ENCODE measurements at regions not wholly inside any gene's neighbourhood (a gene's known extent, or its start where the extent isn't known, plus 50 kb on each side); places are given as distances from the start of the nearest gene placed in this dataset.

DNA sequence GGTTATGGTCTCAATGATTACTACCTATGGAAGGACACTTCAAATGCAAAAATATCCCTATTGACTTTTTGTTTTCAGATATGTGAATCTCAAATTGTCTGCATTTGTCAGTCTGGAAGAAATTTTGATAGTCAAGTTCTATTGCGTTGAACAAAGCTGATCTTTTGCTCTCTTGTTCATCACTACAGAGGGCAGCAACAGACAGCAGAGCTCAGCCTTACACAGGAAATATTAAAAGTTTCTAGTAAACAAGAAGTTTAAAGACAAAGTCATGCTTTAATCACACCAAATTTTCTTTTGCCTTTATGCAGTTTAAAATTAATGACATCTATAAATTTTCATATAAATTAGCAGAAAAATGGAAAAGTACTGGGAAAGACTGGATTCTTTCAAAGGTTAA lies 617.5 kb downstream of the NR4A2 start:
- H3K4me1 ChIP-seq (ENCODE audit: control insufficient read depth, insufficient read depth, low read length): no peaks in the 10 kb centered on the region
- no peak overlapping the region for H3K27ac ChIP-seq (ENCODE audit: low read length)
- H3K27me3 ChIP-seq (ENCODE audit: control insufficient read depth, insufficient read depth, low read length): no peaks in the 10 kb centered on the region
- H3K9me3 ChIP-seq (replicated peaks; ENCODE audit: control insufficient read depth, low read depth, low read length): no peaks in the 10 kb centered on the region
- no peaks in the 10 kb centered on the region for H3K36me3 ChIP-seq (ENCODE audit: control insufficient read depth, insufficient read depth, low read length)
- no peak for DNase-seq
- WGBS (ENCODE audit: insufficient coverage): no CpG with 5 or more reads among the region's 1 CpG
- no peak overlapping the region for H3K4me3 ChIP-seq (ENCODE audit: low read length)

DNA sequence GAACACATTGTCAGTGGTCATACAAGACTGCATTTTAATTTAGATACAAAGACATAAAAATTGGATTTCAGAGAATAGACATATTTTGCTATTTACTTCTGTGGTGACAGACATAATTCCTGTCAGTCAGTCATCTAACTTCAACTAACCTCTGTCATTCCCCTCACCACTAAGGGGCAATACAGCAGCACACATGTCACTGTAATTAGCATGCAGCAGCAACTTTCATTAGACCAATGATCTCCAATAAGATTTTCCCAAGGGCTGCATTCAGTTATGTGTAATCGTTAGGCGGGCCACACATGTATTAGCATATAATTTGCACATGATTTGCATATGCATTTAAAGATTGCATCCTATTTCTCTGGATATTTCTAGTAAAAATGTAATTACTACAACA lies 624.5 kb downstream of the NR4A2 start:
- Histone ChIP-seq H3K27me3 (ENCODE audit: control insufficient read depth, insufficient read depth, low read length) (no peaks in the 10 kb centered on the region), H3K27ac (ENCODE audit: low read length) (no peak overlapping the region), H3K4me3 (ENCODE audit: low read length) (no peak overlapping the region), H3K4me1 (ENCODE audit: control insufficient read depth, insufficient read depth, low read length) (no peaks in the 10 kb centered on the region), H3K36me3 (ENCODE audit: control insufficient read depth, insufficient read depth, low read length) (no peaks in the 10 kb centered on the region), H3K9me3 (replicated peaks; ENCODE audit: control insufficient read depth, low read depth, low read length) (no peaks in the 10 kb centered on the region)
- no CpG with 5 or more reads among the region's 2 CpGs for whole genome bisulfite sequencing (ENCODE audit: insufficient coverage)
- no peak for DNase-seq

DNA sequence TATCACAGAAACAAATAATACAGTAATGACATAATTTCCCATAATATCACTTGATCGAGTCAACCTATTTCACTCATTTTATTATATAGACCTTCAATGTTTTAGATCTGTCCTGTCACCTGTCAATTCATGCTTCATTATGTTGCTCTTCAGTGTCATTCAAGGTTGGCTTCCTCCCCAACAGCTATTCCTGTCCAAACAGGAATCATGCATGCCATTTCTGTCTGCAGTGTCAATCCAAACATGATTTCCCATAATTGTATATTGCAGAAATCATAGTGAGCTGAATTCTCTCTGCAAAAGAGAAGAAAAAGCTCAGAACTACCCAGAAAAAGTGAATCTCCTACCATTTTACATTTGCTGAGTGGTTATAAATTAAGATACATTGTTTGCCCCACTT lies 628.6 kb downstream of the NR4A2 start:
- Histone ChIP-seq H3K36me3 (ENCODE audit: control insufficient read depth, insufficient read depth, low read length) (no peaks in the 10 kb centered on the region), H3K27me3 (ENCODE audit: control insufficient read depth, insufficient read depth, low read length) (no peaks in the 10 kb centered on the region), H3K4me1 (ENCODE audit: control insufficient read depth, insufficient read depth, low read length) (no peaks in the 10 kb centered on the region), H3K9me3 (replicated peaks; ENCODE audit: control insufficient read depth, low read depth, low read length) (no peaks in the 10 kb centered on the region), H3K27ac (ENCODE audit: low read length) (no peak overlapping the region), H3K4me3 (ENCODE audit: low read length) (no peak overlapping the region)
- DNase-seq: no peak
- WGBS (ENCODE audit: insufficient coverage): 88% methylated on average over 1 of the region's 1 CpG

DNA sequence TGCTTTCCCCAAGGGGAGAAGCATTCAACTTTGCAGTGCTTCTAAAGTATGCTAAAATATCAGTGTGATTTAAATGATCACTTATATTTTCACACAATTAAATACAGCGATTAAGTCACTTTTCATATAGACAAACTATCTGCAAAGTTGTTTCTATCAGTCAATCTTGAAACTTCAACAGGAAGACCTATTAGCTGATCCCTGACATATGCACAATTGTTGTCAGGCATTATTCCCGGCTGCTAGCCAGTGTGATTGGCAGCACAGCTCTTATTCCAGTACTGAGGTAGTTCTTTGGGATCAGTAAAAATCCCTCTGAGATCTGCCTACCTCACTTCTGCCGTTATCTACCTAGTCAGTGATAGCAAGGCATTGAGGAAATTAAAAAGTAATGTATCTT lies 629.5 kb downstream of the NR4A2 start:
- H3K36me3 ChIP-seq (ENCODE audit: control insufficient read depth, insufficient read depth, low read length): no peaks in the 10 kb centered on the region
- DNase-seq: no peak
- no CpG with 5 or more reads among the region's 3 CpGs for WGBS (ENCODE audit: insufficient coverage)

DNA sequence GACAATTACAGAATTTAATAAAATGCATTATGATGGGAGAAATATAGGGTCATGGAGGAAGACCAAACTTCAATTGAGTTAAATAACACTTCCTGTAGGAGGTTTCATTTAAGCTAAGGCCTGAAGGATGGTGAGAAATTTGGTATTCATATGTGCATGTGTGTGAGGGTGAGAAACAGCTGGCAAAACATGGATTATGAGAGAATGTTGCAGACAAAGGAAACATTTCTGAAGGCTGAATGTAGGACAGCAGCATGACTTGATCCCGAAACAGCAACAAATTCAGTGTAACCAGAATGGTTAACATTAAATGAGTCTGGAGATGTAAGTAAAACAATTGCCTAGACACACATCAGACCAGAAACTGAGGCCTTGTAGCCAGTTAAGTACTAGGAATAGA lies 630.8 kb downstream of the NR4A2 start:
- no peaks in the 10 kb centered on the region for H3K4me1 ChIP-seq (ENCODE audit: control insufficient read depth, insufficient read depth, low read length)
- no CpG with 5 or more reads among the region's 1 CpG for WGBS (ENCODE audit: insufficient coverage)
- no peak overlapping the region for H3K27ac ChIP-seq (ENCODE audit: low read length)
- no peak overlapping the region for H3K4me3 ChIP-seq (ENCODE audit: low read length)
- no peaks in the 10 kb centered on the region for H3K36me3 ChIP-seq (ENCODE audit: control insufficient read depth, insufficient read depth, low read length)
- DNase-seq: no peak
- no peaks in the 10 kb centered on the region for H3K27me3 ChIP-seq (ENCODE audit: control insufficient read depth, insufficient read depth, low read length)
- no peaks in the 10 kb centered on the region for H3K9me3 ChIP-seq (replicated peaks; ENCODE audit: control insufficient read depth, low read depth, low read length)

More for the DNA sequence above, 629.5 kb downstream of the NR4A2 start:
- Histone ChIP-seq H3K27me3 (ENCODE audit: control insufficient read depth, insufficient read depth, low read length) (no peaks in the 10 kb centered on the region), H3K4me1 (ENCODE audit: control insufficient read depth, insufficient read depth, low read length) (no peaks in the 10 kb centered on the region), H3K9me3 (replicated peaks; ENCODE audit: control insufficient read depth, low read depth, low read length) (no peaks in the 10 kb centered on the region), H3K4me3 (ENCODE audit: low read length) (no peak overlapping the region), H3K27ac (ENCODE audit: low read length) (no peak overlapping the region)

DNA sequence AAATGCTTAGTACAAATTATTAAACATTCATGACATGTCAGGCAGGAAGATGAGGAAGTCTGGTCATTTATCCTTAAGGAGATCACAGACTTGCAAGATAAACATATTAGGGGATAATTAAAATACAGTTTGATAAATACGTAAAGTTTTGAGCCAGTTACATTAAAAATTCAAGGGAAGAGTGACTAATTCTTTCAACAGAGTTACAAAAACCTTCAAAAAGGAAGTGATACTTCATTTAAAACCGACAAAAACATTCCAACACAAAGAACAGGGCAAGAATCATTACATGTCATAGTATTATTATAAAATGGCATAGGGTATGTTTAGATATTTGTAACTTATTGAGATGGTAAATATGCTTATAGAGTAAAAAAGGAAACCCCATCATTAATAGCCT lies 636.0 kb downstream of the NR4A2 start:
- H3K27ac ChIP-seq (ENCODE audit: low read length): no peak overlapping the region
- H3K36me3 ChIP-seq (ENCODE audit: control insufficient read depth, insufficient read depth, low read length): no peaks in the 10 kb centered on the region
- H3K4me1 ChIP-seq (ENCODE audit: control insufficient read depth, insufficient read depth, low read length): no peaks in the 10 kb centered on the region
- H3K27me3 ChIP-seq (ENCODE audit: control insufficient read depth, insufficient read depth, low read length): no peaks in the 10 kb centered on the region
- no CpG with 5 or more reads among the region's 2 CpGs for WGBS (ENCODE audit: insufficient coverage)
- DNase-seq: no peak
- H3K9me3 ChIP-seq (replicated peaks; ENCODE audit: control insufficient read depth, low read depth, low read length): no peaks in the 10 kb centered on the region
- H3K4me3 ChIP-seq (ENCODE audit: low read length): no peak overlapping the region

DNA sequence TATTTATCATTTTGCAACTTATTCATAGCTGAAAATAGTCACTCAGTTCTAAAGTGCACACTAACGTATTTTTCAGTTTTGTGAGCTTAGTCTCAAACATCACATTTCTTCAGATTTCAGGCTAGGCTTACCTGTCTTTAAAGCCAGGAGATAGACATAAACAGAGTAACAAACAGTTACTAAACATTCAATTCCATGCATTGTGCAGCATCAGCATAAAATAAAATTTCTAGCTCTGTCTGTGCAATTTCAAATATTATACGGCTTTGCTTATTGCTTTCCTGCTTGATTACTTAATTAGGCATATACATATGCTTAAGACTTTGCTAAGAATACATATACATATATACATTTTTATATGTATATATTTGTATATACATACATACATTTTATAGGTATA lies 637.0 kb downstream of the NR4A2 start:
- no peaks in the 10 kb centered on the region for H3K4me1 ChIP-seq (ENCODE audit: control insufficient read depth, insufficient read depth, low read length)
- WGBS (ENCODE audit: insufficient coverage): 100% methylated on average over 1 of the region's 2 CpGs
- H3K36me3 ChIP-seq (ENCODE audit: control insufficient read depth, insufficient read depth, low read length): no peaks in the 10 kb centered on the region
- no peak overlapping the region for H3K4me3 ChIP-seq (ENCODE audit: low read length)
- H3K27me3 ChIP-seq (ENCODE audit: control insufficient read depth, insufficient read depth, low read length): no peaks in the 10 kb centered on the region
- H3K27ac ChIP-seq (ENCODE audit: low read length): no peak overlapping the region
- no peaks in the 10 kb centered on the region for H3K9me3 ChIP-seq (replicated peaks; ENCODE audit: control insufficient read depth, low read depth, low read length)
- no peak for DNase-seq

DNA sequence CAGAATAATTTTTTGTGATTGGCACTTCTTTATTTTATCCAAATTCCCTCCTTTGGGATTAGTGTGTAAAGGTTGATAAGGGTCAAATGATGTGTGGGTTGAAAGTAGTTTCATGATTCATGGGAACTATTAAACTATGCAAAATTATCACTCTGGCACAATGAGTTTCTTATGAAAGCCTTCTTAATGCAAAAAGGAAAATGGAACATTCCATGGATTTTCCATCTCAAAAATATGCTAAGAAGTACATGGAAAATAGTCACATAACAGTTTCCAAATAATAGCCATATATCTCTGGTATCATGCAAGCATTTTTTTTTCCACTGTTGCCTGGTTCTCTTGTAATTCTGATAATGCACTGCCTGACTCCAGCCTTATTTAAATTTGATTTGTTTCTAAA lies 639.7 kb downstream of the NR4A2 start:
- Histone ChIP-seq H3K9me3 (replicated peaks; ENCODE audit: control insufficient read depth, low read depth, low read length) (no peaks in the 10 kb centered on the region), H3K4me3 (ENCODE audit: low read length) (no peak overlapping the region), H3K36me3 (ENCODE audit: control insufficient read depth, insufficient read depth, low read length) (no peaks in the 10 kb centered on the region), H3K27ac (ENCODE audit: low read length) (no peak overlapping the region), H3K4me1 (ENCODE audit: control insufficient read depth, insufficient read depth, low read length) (no peaks in the 10 kb centered on the region), H3K27me3 (ENCODE audit: control insufficient read depth, insufficient read depth, low read length) (no peaks in the 10 kb centered on the region)
- DNase-seq: peak; percentile 8

DNA sequence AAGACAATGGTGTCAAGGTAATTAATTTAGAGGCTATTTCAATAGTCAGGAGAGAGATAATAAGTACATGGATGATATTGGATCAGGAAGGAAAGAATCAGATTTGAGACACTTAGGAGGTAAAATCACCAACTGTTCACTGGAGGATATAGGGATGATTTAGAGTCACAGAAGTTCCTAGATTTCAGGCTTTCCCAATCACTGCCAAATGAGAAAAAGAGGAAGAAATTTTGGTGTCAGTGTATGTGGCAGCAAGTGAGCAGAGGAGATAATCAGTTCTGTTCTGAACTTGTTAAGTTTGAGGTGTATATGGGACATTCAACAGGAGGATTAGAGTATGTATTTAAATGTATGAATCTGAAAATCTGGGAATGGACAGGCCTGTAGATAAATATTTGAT lies 640.4 kb downstream of the NR4A2 start:
- no peak overlapping the region for H3K27ac ChIP-seq (ENCODE audit: low read length)
- no peaks in the 10 kb centered on the region for H3K4me1 ChIP-seq (ENCODE audit: control insufficient read depth, insufficient read depth, low read length)
- no peaks in the 10 kb centered on the region for H3K27me3 ChIP-seq (ENCODE audit: control insufficient read depth, insufficient read depth, low read length)
- DNase-seq: no peak
- H3K4me3 ChIP-seq (ENCODE audit: low read length): no peak overlapping the region
- no peaks in the 10 kb centered on the region for H3K36me3 ChIP-seq (ENCODE audit: control insufficient read depth, insufficient read depth, low read length)
- H3K9me3 ChIP-seq (replicated peaks; ENCODE audit: control insufficient read depth, low read depth, low read length): no peaks in the 10 kb centered on the region

DNA sequence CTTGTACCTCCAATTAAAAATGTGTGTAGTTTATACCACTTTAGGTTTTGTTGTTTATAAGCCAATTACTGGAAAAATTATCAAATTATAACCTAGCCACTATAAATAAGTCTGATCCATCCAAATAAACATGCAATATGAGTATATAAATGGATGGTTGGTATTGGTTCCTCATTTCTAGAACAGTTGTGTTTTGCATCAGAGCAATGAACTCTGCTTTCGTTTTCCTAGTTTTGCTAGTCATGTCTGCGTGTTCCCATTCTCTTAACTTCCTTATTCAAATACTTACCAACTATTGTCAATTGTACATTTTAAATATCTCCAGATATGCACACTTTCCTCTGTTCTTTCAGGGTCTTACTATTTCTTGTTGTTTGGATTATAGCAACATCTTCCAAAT lies 641.7 kb downstream of the NR4A2 start:
- no peaks in the 10 kb centered on the region for H3K9me3 ChIP-seq (replicated peaks; ENCODE audit: control insufficient read depth, low read depth, low read length)
- no CpG with 5 or more reads among the region's 2 CpGs for WGBS (ENCODE audit: insufficient coverage)
- peak; percentile 48 for DNase-seq
- H3K27me3 ChIP-seq (ENCODE audit: control insufficient read depth, insufficient read depth, low read length): no peaks in the 10 kb centered on the region
- H3K4me3 ChIP-seq (ENCODE audit: low read length): no peak overlapping the region
- no peak overlapping the region for H3K27ac ChIP-seq (ENCODE audit: low read length)
- H3K36me3 ChIP-seq (ENCODE audit: control insufficient read depth, insufficient read depth, low read length): no peaks in the 10 kb centered on the region
- no peaks in the 10 kb centered on the region for H3K4me1 ChIP-seq (ENCODE audit: control insufficient read depth, insufficient read depth, low read length)

DNA sequence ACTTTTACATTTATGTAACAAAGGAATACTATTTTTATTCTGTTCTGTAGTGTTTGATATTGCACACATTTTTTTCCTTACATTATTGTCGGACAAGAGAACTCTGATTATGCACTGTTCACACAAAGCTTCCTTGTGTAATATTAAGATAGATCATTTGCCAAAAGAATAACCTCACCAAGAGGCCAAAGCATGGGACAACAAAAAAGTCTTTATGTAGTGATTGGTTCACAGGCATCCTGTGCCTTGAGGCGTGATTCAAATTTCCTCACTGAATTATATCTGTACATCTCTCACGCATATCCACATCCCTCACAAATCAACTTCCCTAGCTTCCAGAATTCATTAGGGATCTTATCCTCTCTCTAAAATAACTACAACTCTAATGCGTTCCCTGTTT lies 642.7 kb downstream of the NR4A2 start:
- Histone ChIP-seq H3K9me3 (replicated peaks; ENCODE audit: control insufficient read depth, low read depth, low read length) (no peaks in the 10 kb centered on the region), H3K27me3 (ENCODE audit: control insufficient read depth, insufficient read depth, low read length) (no peaks in the 10 kb centered on the region), H3K4me3 (ENCODE audit: low read length) (no peak overlapping the region), H3K36me3 (ENCODE audit: control insufficient read depth, insufficient read depth, low read length) (no peaks in the 10 kb centered on the region), H3K4me1 (ENCODE audit: control insufficient read depth, insufficient read depth, low read length) (no peaks in the 10 kb centered on the region), H3K27ac (ENCODE audit: low read length) (no peak overlapping the region)
- DNase-seq: no peak
- no CpG with 5 or more reads among the region's 4 CpGs for WGBS (ENCODE audit: insufficient coverage)
